Upper lobe of left lung (tissue), 4 donors: ENCODE measurements at regions not wholly inside any gene's neighbourhood (a gene's known extent, or its start where the extent isn't known, plus 50 kb on each side); places are given as distances from the start of the nearest gene placed in this dataset.

Experiments
- EP300 ChIP-seq, 4 donors: sonication (generic); formaldehyde crosslinking; IDR thresholded peaks; one replicate each; pipeline ENCODE4 v1.5.1; 2017; ENCODE audit warnings: antibody characterized with exemption in 4 of 4, control low read depth in 2 of 4
- POLR2A ChIP-seq, 4 donors: fragments of 450-650 bp; IDR thresholded peaks; one replicate each; pipeline ENCODE4 v1.5.1; 2016 to 2017; ENCODE audit warnings: antibody characterized with exemption in 4 of 4, mild to moderate bottlenecking in 2 of 4
- TF ChIP-seq, protein P1 (sequence below), 6 experiments: fragments of 450-650 bp in 4 of 6; fragments of 200-600 bp in 2 of 6; sonication (generic) in 2 of 6; IDR thresholded peaks; one replicate each; pipeline ENCODE4 v1.5.1; 2016 to 2019; ENCODE audit warnings: antibody characterized with exemption in 6 of 6

DNA sequence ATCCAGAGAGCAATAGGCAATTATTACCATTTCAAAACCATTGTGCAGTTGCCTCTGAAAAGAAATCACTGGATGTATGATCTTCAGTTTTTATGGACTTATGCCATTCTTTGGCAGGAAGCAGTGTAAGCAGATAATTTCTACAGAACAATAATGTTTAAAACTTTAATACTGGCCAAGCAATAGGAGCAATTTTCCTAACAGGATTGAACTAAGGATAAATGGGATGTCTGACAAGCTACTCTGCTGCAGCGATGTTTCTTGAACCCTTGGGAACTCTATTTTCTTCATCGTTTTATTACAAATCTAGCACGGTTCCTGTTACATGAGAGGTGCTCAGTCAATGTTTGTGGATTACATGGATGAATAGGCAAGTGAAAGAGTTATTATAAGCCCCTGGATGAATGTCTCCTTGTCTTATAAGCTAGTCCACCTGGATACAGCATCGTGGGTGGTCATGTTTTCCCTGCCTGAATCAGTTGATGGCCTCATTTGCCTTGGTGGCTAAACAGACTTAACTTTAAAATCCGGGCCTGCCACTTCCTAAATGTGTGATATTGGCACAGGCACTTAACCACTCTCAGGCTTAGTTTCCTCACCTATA is 68.2 kb upstream of the MDM1 start:
- TF ChIP-seq, protein P1, sequence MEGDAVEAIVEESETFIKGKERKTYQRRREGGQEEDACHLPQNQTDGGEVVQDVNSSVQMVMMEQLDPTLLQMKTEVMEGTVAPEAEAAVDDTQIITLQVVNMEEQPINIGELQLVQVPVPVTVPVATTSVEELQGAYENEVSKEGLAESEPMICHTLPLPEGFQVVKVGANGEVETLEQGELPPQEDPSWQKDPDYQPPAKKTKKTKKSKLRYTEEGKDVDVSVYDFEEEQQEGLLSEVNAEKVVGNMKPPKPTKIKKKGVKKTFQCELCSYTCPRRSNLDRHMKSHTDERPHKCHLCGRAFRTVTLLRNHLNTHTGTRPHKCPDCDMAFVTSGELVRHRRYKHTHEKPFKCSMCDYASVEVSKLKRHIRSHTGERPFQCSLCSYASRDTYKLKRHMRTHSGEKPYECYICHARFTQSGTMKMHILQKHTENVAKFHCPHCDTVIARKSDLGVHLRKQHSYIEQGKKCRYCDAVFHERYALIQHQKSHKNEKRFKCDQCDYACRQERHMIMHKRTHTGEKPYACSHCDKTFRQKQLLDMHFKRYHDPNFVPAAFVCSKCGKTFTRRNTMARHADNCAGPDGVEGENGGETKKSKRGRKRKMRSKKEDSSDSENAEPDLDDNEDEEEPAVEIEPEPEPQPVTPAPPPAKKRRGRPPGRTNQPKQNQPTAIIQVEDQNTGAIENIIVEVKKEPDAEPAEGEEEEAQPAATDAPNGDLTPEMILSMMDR (IDR thresholded peaks at IDR 0.05), result no peak
- no peak for TF ChIP-seq EP300 (IDR thresholded peaks at IDR 0.05)
- no peak for TF ChIP-seq POLR2A (IDR thresholded peaks at IDR 0.05)
